ENCODE measurements at regions not wholly inside any gene's neighbourhood (a gene's known extent, or its start where the extent isn't known, plus 50 kb on each side); places are given as distances from the start of the nearest gene placed in this dataset.

- FAIRE-seq (no peak), DNase-seq (ENCODE audit: low read depth, low spot score) (no peak)
- ChIA-PET POLR2A (no interaction called here), CTCF (no interaction called here)
- no peaks in the 10 kb centered on the region for H3K9me1 ChIP-seq (replicated peaks; ENCODE audit: control insufficient read depth, extremely low read depth, insufficient read depth, low read length)
- no peaks in the 10 kb centered on the region for H3K4me1 ChIP-seq (ENCODE audit: control insufficient read depth, extremely low read depth, insufficient read depth, low read length)
- no peaks in the 10 kb centered on the region for H3K79me2 ChIP-seq (ENCODE audit: control insufficient read depth, insufficient read depth, low read length)
- no TSS peak for BruUV-seq (replicated peaks)
- no peaks in the 10 kb centered on the region for H3K27me3 ChIP-seq (ENCODE audit: control insufficient read depth in 2 of 2, insufficient read depth in 2 of 2, low read length in 2 of 2)
- H3K4me2 ChIP-seq (ENCODE audit: insufficient read depth, low read length), result no peak overlapping the region
- no peaks in the 10 kb centered on the region for H3K36me3 ChIP-seq (ENCODE audit: control insufficient read depth in 2 of 2, extremely low read depth in 1 of 2, insufficient read depth in 2 of 2, low read length in 2 of 2)
- H3K4me3 ChIP-seq (replicated peaks in 1 of 3; ENCODE audit: insufficient read depth in 1 of 3, low read depth in 1 of 3, low read length in 3 of 3), result no peak overlapping the region
- H4K20me1 ChIP-seq (replicated peaks; ENCODE audit: control insufficient read depth, extremely low read depth, insufficient read depth, low read length), result no peaks in the 10 kb centered on the region
- H3K9ac ChIP-seq (replicated peaks; ENCODE audit: extremely low read depth, insufficient read depth, low read length), result no peak overlapping the region
- no peak overlapping the region for H3K27ac ChIP-seq (ENCODE audit: insufficient read depth, low read depth, low read length)
- dilution Hi-C loops (cut with MboI; ENCODE audit: extremely low pct_ligation_motif_present, low sequenced_read_pairs) (no loop called here), intact Hi-C loops (cut with micrococcal nuclease) (no loop called here)
- H2AFZ ChIP-seq (ENCODE audit: low read depth, low read length), result no peak overlapping the region
- H3K9me3 ChIP-seq (replicated peaks; ENCODE audit: control insufficient read depth, insufficient read depth, low read length), result no peaks in the 10 kb centered on the region
- TF ChIP-seq EZH2 (IDR thresholded peaks at IDR 0.05; ENCODE audit: borderline replicate concordance, low read depth, low read length, severe bottlenecking) (no peak), FOS (IDR thresholded peaks at IDR 0.05; ENCODE audit: borderline replicate concordance, insufficient read depth, low read length) (no peak), JUN (IDR thresholded peaks at IDR 0.05; ENCODE audit: borderline replicate concordance, insufficient read depth, insufficient read length, low read depth) (no peak), POLR2A (IDR thresholded peaks at IDR 0.05; ENCODE audit: low read depth, low read length) (no peak), GATA2 (IDR thresholded peaks at IDR 0.05; ENCODE audit: insufficient read depth, insufficient read length, low read depth, low read length) (no peak), MYC (IDR thresholded peaks at IDR 0.05; ENCODE audit: low read depth, low read length) (no peak), POLR2AphosphoS5 (IDR thresholded peaks at IDR 0.05; ENCODE audit: insufficient read depth, low read depth, low read length) (no peak), MAX (IDR thresholded peaks at IDR 0.05; ENCODE audit: insufficient read depth, insufficient read length) (no peak)
These were observed 1268.3 kb upstream of the TMEFF2 start for GRCh38 chr2:193463011-193463410.

GRCh38 chr2:193462411-193462810 lies 1267.7 kb upstream of the TMEFF2 start:
- POLR2A ChIA-PET, result no interaction called here
- DNase-seq (ENCODE audit: low read depth, low spot score), result no peak
- intact Hi-C loops (cut with micrococcal nuclease), result no loop called here
- Histone ChIP-seq H4K20me1 (replicated peaks; ENCODE audit: control insufficient read depth, extremely low read depth, insufficient read depth, low read length) (no peaks in the 10 kb centered on the region), H3K4me3 (replicated peaks in 1 of 3; ENCODE audit: insufficient read depth in 1 of 3, low read depth in 1 of 3, low read length in 3 of 3) (no peak overlapping the region), H3K9me3 (replicated peaks; ENCODE audit: control insufficient read depth, insufficient read depth, low read length) (no peaks in the 10 kb centered on the region), H3K9me1 (replicated peaks; ENCODE audit: control insufficient read depth, extremely low read depth, insufficient read depth, low read length) (no peaks in the 10 kb centered on the region), H3K36me3 (ENCODE audit: control insufficient read depth in 2 of 2, extremely low read depth in 1 of 2, insufficient read depth in 2 of 2, low read length in 2 of 2) (no peaks in the 10 kb centered on the region), H3K4me2 (ENCODE audit: insufficient read depth, low read length) (no peak overlapping the region), H3K79me2 (ENCODE audit: control insufficient read depth, insufficient read depth, low read length) (no peaks in the 10 kb centered on the region), H3K27ac (ENCODE audit: insufficient read depth, low read depth, low read length) (no peak overlapping the region), H3K27me3 (ENCODE audit: control insufficient read depth in 2 of 2, insufficient read depth in 2 of 2, low read length in 2 of 2) (no peaks in the 10 kb centered on the region), H2AFZ (ENCODE audit: low read depth, low read length) (no peak overlapping the region), H3K4me1 (ENCODE audit: control insufficient read depth, extremely low read depth, insufficient read depth, low read length) (no peaks in the 10 kb centered on the region), H3K9ac (replicated peaks; ENCODE audit: extremely low read depth, insufficient read depth, low read length) (no peak overlapping the region)
- no TSS peak for BruUV-seq (replicated peaks)
- FAIRE-seq, result no peak
- dilution Hi-C loops (cut with MboI; ENCODE audit: extremely low pct_ligation_motif_present, low sequenced_read_pairs), result no loop called here
- CTCF ChIA-PET, result no interaction called here
- no peak for TF ChIP-seq CTCF (IDR thresholded peaks at IDR 0.05; ENCODE audit: extremely low read depth in 1 of 2, insufficient read depth in 1 of 2, low read depth in 1 of 2, low read length in 2 of 2)
- TF ChIP-seq FOS (IDR thresholded peaks at IDR 0.05; ENCODE audit: borderline replicate concordance, insufficient read depth, low read length), result no peak
- no peak for TF ChIP-seq GATA2 (IDR thresholded peaks at IDR 0.05; ENCODE audit: insufficient read depth, insufficient read length, low read depth, low read length)
- no peak for TF ChIP-seq EZH2 (IDR thresholded peaks at IDR 0.05; ENCODE audit: borderline replicate concordance, low read depth, low read length, severe bottlenecking)
- TF ChIP-seq MYC (IDR thresholded peaks at IDR 0.05; ENCODE audit: low read depth, low read length), result no peak
- TF ChIP-seq POLR2AphosphoS5 (IDR thresholded peaks at IDR 0.05; ENCODE audit: insufficient read depth, low read depth, low read length), result no peak
- no peak for TF ChIP-seq MAX (IDR thresholded peaks at IDR 0.05; ENCODE audit: insufficient read depth, insufficient read length)
- TF ChIP-seq JUN (IDR thresholded peaks at IDR 0.05; ENCODE audit: borderline replicate concordance, insufficient read depth, insufficient read length, low read depth), result no peak
- TF ChIP-seq POLR2A (IDR thresholded peaks at IDR 0.05; ENCODE audit: low read depth, low read length), result no peak

Measured in endothelial cell of umbilical vein (primary cell).